ENCODE measurements at regions not wholly inside any gene's neighbourhood (a gene's known extent, or its start where the extent isn't known, plus 50 kb on each side); places are given as distances from the start of the nearest gene placed in this dataset.
"Not testable (repeated sequence)": the region's sequence is repeated elsewhere in the genome, so short reads cannot be mapped to it uniquely, and the experiment has no call there.

DNA sequence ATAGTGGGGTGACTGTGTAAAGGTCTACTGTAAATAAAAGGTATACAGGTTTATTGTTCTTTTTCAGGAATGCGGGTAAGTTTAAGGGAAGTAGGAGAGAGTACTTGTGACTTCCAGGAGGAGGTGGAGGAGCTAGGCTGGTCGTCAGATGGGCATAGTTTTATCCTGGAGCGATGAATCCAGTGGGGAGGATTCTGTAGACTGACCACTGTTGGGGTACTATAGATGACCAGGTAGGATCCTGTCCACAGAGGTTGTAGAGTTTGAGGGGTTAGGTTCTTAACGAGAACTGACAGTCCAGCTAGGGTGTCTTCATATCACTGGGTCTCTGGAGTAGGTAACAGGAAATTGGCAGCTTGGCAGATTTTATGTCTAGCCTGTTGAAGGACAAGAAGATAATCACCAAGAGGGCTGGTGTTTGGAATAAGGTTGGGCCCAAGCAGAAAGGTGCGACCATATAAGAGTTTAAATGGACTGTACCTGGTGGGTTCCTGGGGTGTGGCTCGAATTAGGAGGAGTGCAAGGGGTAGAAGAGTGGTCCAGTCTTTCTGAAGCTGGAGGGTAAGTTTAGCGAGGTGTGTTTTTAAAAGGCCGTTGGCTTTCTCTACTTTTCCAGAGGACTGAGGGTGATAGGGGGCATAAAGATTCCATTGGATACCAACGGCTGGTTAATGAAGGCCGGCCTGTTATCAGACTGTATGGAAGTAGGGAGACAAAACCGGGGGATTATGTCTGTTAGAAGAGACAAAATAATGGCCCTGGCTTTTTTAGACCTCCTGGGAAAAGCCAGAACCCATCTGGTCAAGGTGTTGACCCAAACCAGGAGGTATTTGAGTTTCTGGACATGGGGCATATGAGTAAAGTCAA lies 751.3 kb upstream of the ADGRB3 start:
- POLR2A ChIA-PET: no interaction called here
- DNase-seq (ENCODE audit: extremely low spot score): no peak
- no peak for TF ChIP-seq SP1 (IDR thresholded peaks at IDR 0.05)
- no peak for TF ChIP-seq ZNF384 (IDR thresholded peaks at IDR 0.05)
- TF ChIP-seq SUZ12 (IDR thresholded peaks at IDR 0.05): no peak
- TF ChIP-seq TARDBP (IDR thresholded peaks at IDR 0.05): no peak
- CTCF ChIA-PET: no interaction called here

DNA sequence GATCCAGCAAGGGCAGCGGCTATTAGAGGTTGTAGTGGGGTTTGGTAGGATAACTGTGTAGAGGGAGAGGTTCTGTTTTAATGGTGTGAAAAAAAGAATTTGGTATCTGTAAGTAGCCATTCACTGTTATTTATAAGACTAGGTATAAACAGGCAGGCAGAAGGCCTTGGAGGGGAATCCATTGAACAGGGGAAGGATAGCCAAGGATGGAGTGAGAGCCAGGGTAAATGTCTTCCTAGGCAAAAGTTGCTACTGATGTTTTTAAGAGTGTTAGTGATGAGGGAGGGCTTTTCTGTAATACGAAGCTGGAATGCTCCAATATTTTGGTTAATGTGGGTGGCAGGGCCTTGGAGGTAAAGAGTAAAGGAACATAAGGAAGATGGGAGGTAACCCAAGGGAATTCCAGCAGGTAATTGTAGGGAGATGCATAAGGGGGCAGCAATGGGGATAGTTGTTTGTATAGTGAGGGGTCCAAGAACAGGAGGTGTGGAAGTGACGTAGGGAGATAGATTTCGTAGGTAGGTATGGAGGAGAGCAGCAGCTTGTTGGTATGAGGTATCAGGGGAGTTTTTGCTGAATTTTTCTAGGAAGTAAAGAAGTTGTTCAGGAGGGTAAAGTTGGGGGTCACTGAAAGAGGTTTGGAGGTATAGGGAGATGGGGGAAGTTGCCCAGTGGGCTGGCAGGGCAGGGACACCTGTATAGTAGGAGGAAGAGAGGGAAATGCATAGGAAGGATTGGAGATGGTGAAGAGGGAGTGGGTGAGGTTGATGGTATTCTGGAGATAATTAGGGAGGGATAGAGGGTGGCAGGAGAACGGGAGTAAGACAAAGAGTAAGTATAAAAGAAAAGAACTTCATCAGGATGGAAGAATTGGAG lies 752.4 kb upstream of the ADGRB3 start:
- CTCF ChIA-PET: no interaction called here
- DNase-seq (ENCODE audit: extremely low spot score): no peak
- TF ChIP-seq L3MBTL2 (conservative IDR thresholded peaks at IDR 0.05): no peak
- POLR2A ChIA-PET: no interaction called here

DNA sequence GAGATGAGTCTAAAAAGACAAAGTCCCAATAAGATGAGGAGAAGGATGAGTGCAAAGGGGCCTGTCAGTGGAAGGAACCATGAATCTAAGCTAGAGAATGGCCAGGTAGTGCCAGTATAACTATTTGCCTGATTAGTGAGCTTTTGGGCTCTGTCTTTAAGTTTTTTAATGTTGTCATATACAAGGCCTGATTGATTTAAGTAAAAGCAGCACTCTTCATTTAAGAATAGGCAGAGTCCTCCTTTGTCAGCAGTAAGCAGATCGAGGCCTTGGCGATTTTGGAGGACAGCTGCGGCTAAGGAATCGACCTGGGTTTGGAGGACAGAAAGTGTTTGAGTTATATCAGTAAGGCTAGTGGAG lies 753.4 kb upstream of the ADGRB3 start:
- POLR2A ChIA-PET: no interaction called here
- TF ChIP-seq L3MBTL2 (conservative IDR thresholded peaks at IDR 0.05): no peak
- no peak for TF ChIP-seq TARDBP (IDR thresholded peaks at IDR 0.05)
- no peak for TF ChIP-seq BHLHE40 (IDR thresholded peaks at IDR 0.05; ENCODE audit: borderline replicate concordance)
- no peak for TF ChIP-seq HDGF (IDR thresholded peaks at IDR 0.05; ENCODE audit: borderline replicate concordance)
- TF ChIP-seq ZNF384 (IDR thresholded peaks at IDR 0.05): no peak
- TF ChIP-seq SUZ12 (IDR thresholded peaks at IDR 0.05): no peak
- no peak for TF ChIP-seq FOXA1 (IDR thresholded peaks at IDR 0.05)
- no peak for TF ChIP-seq FOXK2 (IDR thresholded peaks at IDR 0.05)
- TF ChIP-seq ELF4 (IDR thresholded peaks at IDR 0.05): no peak
- no peak for DNase-seq (ENCODE audit: extremely low spot score)

DNA sequence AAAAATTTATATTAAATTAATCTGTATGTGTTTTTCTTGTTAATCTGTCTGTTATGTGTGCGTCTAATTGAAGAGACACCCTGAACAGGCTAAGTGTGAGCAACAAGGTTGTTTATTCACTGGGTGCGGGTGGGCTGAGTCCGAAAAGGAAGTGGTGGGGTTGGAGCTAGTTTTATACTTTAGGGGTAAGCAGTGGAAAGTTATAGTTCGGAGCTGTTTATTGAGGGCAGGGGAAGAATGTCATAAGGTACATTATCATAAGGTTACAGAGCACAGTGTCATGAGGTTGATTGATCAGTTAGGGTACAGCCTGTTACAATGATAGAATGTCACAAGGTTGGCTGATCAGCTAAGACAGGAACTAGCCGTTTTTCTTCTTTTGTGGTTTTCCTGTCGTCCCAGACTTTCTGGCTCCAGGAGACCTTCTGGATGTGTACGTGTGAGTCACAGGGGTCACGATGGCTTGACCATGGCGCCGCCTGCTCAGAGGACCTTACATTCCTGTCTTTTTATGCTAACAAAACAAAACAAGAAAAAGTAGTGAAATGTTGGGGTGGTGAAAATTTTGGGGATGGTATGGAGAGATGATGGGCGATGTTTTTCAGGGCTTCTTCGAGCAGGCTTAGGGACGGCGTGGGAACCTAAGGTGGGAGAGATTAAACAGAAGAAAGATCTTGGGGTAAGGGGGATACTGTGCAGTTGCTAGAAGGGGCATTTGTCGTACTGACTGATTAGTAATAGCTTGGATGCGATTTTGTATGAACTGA lies 754.0 kb upstream of the ADGRB3 start:
- ChIA-PET POLR2A (no interaction called here), CTCF (no interaction called here)
- TF ChIP-seq LEF1 (IDR thresholded peaks at IDR 0.05; ENCODE audit: borderline replicate concordance): no peak
- TF ChIP-seq SP1 (IDR thresholded peaks at IDR 0.05): no peak
- TF ChIP-seq NFRKB (IDR thresholded peaks at IDR 0.05): no peak
- TF ChIP-seq TARDBP (IDR thresholded peaks at IDR 0.05): no peak
- TF ChIP-seq FOXM1 (IDR thresholded peaks at IDR 0.05; ENCODE audit: borderline replicate concordance): no peak
- TF ChIP-seq BHLHE40 (IDR thresholded peaks at IDR 0.05; ENCODE audit: borderline replicate concordance): no peak
- TF ChIP-seq FOXK2 (IDR thresholded peaks at IDR 0.05): no peak
- TF ChIP-seq CTBP1 (IDR thresholded peaks at IDR 0.05; ENCODE audit: borderline replicate concordance): no peak
- no peak for TF ChIP-seq FOXA1 (IDR thresholded peaks at IDR 0.05)
- TF ChIP-seq SUZ12 (IDR thresholded peaks at IDR 0.05): no peak
- no peak for TF ChIP-seq ELF4 (IDR thresholded peaks at IDR 0.05)
- TF ChIP-seq, protein P1, sequence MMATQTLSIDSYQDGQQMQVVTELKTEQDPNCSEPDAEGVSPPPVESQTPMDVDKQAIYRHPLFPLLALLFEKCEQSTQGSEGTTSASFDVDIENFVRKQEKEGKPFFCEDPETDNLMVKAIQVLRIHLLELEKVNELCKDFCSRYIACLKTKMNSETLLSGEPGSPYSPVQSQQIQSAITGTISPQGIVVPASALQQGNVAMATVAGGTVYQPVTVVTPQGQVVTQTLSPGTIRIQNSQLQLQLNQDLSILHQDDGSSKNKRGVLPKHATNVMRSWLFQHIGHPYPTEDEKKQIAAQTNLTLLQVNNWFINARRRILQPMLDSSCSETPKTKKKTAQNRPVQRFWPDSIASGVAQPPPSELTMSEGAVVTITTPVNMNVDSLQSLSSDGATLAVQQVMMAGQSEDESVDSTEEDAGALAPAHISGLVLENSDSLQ (IDR thresholded peaks at IDR 0.05): no peak
- no peak for TF ChIP-seq ARNT (IDR thresholded peaks at IDR 0.05)
- TF ChIP-seq ZNF384 (IDR thresholded peaks at IDR 0.05): no peak
- DNase-seq (ENCODE audit: extremely low spot score): no peak

More for the DNA sequence above, 753.4 kb upstream of the ADGRB3 start:
- CTCF ChIA-PET: no interaction called here

DNA sequence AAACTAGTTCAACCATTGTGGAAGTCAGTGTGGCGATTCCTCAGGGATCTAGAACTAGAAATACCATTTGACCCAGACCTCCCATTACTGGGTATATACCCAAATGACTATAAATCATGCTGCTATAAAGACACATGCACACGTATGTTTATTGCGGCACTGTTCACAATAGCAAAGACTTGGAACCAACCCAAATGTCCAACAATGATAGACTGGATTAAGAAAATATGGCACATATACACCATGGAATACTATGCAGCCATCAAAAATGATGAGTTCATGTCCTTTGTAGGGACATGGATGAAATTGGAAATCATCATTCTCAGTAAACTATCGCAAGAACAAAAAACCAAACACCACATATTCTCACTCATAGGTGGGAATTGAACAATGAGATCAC lies 754.7 kb upstream of the ADGRB3 start:
- POLR2A ChIA-PET; CTCF ChIA-PET; DNase-seq (ENCODE audit: extremely low spot score): not testable (repeated sequence)

DNA sequence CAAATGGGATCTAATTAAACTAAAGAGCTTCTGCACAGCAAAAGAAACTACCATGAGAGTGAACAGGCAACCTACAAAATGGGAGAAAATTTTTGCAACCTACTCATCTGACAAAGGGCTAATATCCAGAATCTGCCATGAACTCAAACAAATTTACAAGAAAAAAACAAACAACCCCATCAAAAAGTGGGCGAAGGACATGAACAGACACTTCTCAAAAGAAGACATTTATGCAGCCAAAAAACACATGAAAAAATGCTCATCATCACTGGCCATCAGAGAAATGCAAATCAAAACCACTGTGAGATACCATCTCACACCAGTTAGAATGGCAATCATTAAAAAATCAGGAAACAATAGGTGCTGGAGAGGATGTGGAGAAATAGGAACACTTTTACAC lies 755.2 kb upstream of the ADGRB3 start:
- not testable (repeated sequence) for DNase-seq (ENCODE audit: extremely low spot score)

DNA sequence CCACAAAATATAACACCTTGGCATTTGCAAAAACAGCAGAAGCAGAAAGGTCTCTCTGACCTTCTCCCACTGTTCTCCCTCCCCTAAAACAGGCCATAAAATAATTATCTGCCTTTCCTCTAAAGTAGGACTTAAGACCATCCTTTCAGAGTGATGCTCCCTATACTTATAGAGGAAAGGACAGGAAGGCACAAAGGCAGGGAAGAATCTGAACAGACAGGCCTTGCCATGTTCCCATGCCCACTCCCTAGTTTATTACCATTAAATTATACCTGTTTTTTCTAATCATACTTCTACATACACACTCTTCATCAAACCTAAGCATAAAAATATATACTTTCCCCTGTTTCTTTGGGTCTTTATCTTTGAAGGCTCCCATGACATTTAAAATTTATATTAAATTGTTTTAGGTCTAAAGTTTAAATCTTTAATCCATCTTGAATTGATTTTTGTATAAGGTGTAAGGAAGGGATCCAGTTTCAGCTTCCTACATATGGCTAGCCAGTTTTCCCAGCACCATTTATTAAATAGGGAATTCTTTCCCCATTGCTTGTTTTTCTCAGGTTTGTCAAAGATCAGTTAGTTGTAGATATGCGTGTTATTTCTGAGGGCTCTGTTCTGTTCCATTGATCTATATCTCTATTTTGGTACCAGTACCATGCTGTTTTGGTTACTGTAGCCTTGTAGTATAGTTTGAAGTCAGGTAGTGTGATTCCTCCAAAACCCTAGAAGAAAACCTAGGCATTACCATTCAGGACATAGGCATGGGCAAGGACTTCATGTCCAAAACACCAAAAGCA lies 755.8 kb upstream of the ADGRB3 start:
- DNase-seq (ENCODE audit: extremely low spot score); CTCF ChIA-PET; POLR2A ChIA-PET: not testable (repeated sequence)

More for the DNA sequence above, 755.2 kb upstream of the ADGRB3 start:
- POLR2A ChIA-PET, CTCF ChIA-PET: not testable (repeated sequence)

DNA sequence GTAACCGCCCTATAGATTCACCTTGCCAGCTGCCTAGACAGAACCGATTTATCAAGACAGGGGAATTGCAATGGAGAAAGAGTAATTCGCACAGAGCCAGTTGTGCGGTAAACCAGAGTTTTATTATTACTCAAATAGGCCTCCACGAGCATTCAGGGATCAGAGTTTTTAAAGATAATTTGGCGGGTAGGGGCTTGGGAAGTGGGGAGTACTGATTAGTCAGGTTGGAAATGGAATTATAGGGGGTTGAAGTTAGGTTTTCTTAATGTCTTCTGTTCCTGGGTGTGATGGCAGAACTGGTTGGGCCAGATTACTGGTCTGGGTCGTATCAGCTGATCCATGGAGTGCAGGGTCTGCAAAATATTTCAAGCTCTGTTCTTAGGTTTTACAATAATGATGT lies 756.9 kb upstream of the ADGRB3 start:
- DNase-seq (ENCODE audit: extremely low spot score); POLR2A ChIA-PET; CTCF ChIA-PET: not testable (repeated sequence)
